Upper lobe of left lung (tissue), 4 donors: ENCODE measurements at regions not wholly inside any gene's neighbourhood (a gene's known extent, or its start where the extent isn't known, plus 50 kb on each side); places are given as distances from the start of the nearest gene placed in this dataset.

Experiments used
- POLR2A ChIP-seq, 4 donors: fragments of 450-650 bp; IDR thresholded peaks; one replicate each; pipeline ENCODE4 v1.5.1; 2016 to 2017; ENCODE audit warnings: antibody characterized with exemption in 4 of 4, mild to moderate bottlenecking in 2 of 4
- TF ChIP-seq, protein P1 (sequence below), 6 experiments: fragments of 450-650 bp in 4 of 6; fragments of 200-600 bp in 2 of 6; sonication (generic) in 2 of 6; IDR thresholded peaks; one replicate each; pipeline ENCODE4 v1.5.1; 2016 to 2019; ENCODE audit warnings: antibody characterized with exemption in 6 of 6

DNA sequence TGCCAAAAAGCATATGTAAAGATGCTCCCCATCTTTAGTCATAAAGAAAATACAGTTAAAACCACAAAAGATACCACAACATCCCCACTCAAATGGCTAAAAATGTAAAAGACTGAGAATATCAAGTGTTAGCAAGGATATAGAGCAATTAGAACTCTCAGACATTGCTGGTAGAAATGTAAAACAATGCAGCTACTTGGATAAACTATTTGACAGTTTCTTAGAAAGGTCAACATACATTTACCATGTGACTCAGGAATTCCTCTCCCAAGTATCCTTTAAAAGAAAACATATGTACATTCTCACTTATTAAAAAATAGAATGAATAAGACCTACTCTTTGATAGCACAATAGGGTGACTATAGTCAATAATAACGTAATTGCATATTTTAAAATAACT lies 173.7 kb downstream of the HNRNPD start:
- TF ChIP-seq, protein P1, sequence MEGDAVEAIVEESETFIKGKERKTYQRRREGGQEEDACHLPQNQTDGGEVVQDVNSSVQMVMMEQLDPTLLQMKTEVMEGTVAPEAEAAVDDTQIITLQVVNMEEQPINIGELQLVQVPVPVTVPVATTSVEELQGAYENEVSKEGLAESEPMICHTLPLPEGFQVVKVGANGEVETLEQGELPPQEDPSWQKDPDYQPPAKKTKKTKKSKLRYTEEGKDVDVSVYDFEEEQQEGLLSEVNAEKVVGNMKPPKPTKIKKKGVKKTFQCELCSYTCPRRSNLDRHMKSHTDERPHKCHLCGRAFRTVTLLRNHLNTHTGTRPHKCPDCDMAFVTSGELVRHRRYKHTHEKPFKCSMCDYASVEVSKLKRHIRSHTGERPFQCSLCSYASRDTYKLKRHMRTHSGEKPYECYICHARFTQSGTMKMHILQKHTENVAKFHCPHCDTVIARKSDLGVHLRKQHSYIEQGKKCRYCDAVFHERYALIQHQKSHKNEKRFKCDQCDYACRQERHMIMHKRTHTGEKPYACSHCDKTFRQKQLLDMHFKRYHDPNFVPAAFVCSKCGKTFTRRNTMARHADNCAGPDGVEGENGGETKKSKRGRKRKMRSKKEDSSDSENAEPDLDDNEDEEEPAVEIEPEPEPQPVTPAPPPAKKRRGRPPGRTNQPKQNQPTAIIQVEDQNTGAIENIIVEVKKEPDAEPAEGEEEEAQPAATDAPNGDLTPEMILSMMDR (IDR thresholded peaks at IDR 0.05) = no peak
- TF ChIP-seq POLR2A (IDR thresholded peaks at IDR 0.05) = no peak
